ENCODE measurements at regions not wholly inside any gene's neighbourhood (a gene's known extent, or its start where the extent isn't known, plus 50 kb on each side); places are given as distances from the start of the nearest gene placed in this dataset.

GRCh38 chr16:87028481-87029320, 288.5 kb downstream of the C16orf95 start:
- TF ChIP-seq, protein P1, sequence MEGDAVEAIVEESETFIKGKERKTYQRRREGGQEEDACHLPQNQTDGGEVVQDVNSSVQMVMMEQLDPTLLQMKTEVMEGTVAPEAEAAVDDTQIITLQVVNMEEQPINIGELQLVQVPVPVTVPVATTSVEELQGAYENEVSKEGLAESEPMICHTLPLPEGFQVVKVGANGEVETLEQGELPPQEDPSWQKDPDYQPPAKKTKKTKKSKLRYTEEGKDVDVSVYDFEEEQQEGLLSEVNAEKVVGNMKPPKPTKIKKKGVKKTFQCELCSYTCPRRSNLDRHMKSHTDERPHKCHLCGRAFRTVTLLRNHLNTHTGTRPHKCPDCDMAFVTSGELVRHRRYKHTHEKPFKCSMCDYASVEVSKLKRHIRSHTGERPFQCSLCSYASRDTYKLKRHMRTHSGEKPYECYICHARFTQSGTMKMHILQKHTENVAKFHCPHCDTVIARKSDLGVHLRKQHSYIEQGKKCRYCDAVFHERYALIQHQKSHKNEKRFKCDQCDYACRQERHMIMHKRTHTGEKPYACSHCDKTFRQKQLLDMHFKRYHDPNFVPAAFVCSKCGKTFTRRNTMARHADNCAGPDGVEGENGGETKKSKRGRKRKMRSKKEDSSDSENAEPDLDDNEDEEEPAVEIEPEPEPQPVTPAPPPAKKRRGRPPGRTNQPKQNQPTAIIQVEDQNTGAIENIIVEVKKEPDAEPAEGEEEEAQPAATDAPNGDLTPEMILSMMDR (IDR thresholded peaks at IDR 0.05; ENCODE audit: low read length), result no peak
- TF ChIP-seq EZH2 (optimal IDR thresholded peaks at IDR 0.05; ENCODE audit: low read depth, low read length) (no peak), EZH2phosphoT487 (IDR thresholded peaks at IDR 0.05; ENCODE audit: low read length) (no peak)
